Neural progenitor cell (in vitro differentiated cells): ENCODE measurements at regions not wholly inside any gene's neighbourhood (a gene's known extent, or its start where the extent isn't known, plus 50 kb on each side); places are given as distances from the start of the nearest gene placed in this dataset.

Experiments
- DNase-seq: peaks from one replicate; pipeline ENCODE4 v3.0.0-alpha.2; 2016; ENCODE audit warnings: low spot score
- H2AFZ ChIP-seq: fragments of 200-600 bp; sonication (generic); replicated peaks from 2 replicates; pipeline ENCODE4 v1.6.1; 2016; ENCODE audit warnings: antibody characterized with exemption
- H3F3A ChIP-seq: fragments of 200-600 bp; sonication (generic); 2 replicates; pipeline ENCODE4 v1.6.1; 2016; ENCODE audit warnings: antibody characterized with exemption, low read depth
- H3K27ac ChIP-seq: fragments of 200-600 bp; sonication (generic); 2 replicates; pipeline ENCODE4 v1.5.1; 2016; ENCODE audit warnings: mild to moderate bottlenecking
- H3K27me3 ChIP-seq: fragments of 200-600 bp; sonication (generic); 2 replicates; pipeline ENCODE4 v1.6.1; 2016; ENCODE audit warnings: mild to moderate bottlenecking, moderate library complexity
- H3K36me3 ChIP-seq: fragments of 200-600 bp; sonication (generic); 2 replicates; pipeline ENCODE4 v1.5.1; 2016
- H3K4me1 ChIP-seq: fragments of 200-600 bp; sonication (generic); 2 replicates; pipeline ENCODE4 v1.6.1; 2016; ENCODE audit warnings: mixed run types
- H3K4me2 ChIP-seq: fragments of 200-600 bp; sonication (generic); 2 replicates; pipeline ENCODE4 v1.6.1; 2016
- H3K4me3 ChIP-seq: fragments of 200-600 bp; sonication (generic); 2 replicates; pipeline ENCODE4 v1.5.1; 2016
- H3K79me2 ChIP-seq: fragments of 200-600 bp; sonication (generic); 2 replicates; pipeline ENCODE4 v1.6.1; 2016; ENCODE audit warnings: low read depth
- H3K9ac ChIP-seq: fragments of 200-600 bp; sonication (generic); 2 replicates; pipeline ENCODE4 v1.6.1; 2016
- H3K9me3 ChIP-seq: fragments of 200-600 bp; sonication (generic); 2 replicates; pipeline ENCODE4 v1.5.1; 2016; ENCODE audit warnings: low read depth
- H4K20me1 ChIP-seq: fragments of 200-600 bp; sonication (generic); 2 replicates; pipeline ENCODE4 v1.6.1; 2016; ENCODE audit warnings: low read depth
- H3K27ac Mint-ChIP-seq: 3 replicates; pipeline ENCODE4 v1.8.0; 2021; ENCODE audit warnings: mixed read lengths
- H3K27me3 Mint-ChIP-seq: 2 replicates; pipeline ENCODE4 v1.8.0; 2022; ENCODE audit warnings: low read depth, mild to moderate bottlenecking, inconsistent platforms, moderate library complexity, mixed read lengths; ENCODE audit not compliant: insufficient read depth
- H3K36me3 Mint-ChIP-seq: 3 replicates; pipeline ENCODE4 v1.8.0; 2021; ENCODE audit warnings: mixed read lengths
- H3K4me1 Mint-ChIP-seq: 3 replicates; pipeline ENCODE4 v1.8.0; 2021; ENCODE audit warnings: mixed read lengths
- H3K4me3 Mint-ChIP-seq: 3 replicates; pipeline ENCODE4 v1.8.0; 2021; ENCODE audit warnings: mild to moderate bottlenecking, moderate library complexity, mixed read lengths
- H3K9me3 Mint-ChIP-seq: 3 replicates; pipeline ENCODE4 v1.8.0; 2020; ENCODE audit warnings: mixed read lengths
- CTCF ChIP-seq: fragments of 200-600 bp; sonication (generic); IDR thresholded peaks from 2 replicates; pipeline ENCODE4 v1.5.1; 2017; ENCODE audit warnings: antibody characterized with exemption, mild to moderate bottlenecking
- EZH2 ChIP-seq: fragments of 200-600 bp; sonication (generic); IDR thresholded peaks from 2 replicates; pipeline ENCODE4 v1.6.1; 2017; ENCODE audit warnings: antibody characterized with exemption, mild to moderate bottlenecking, moderate library complexity
- EZH2phosphoT487 ChIP-seq: fragments of 200-600 bp; sonication (generic); IDR thresholded peaks from 2 replicates; pipeline ENCODE4 v1.6.1; 2017; ENCODE audit warnings: antibody characterized with exemption

GRCh38 chr5:54765165-54766028 lies 220.0 kb downstream of the ESM1 start:
- H3K4me3 Mint-ChIP-seq, result no peak overlapping the region
- H3K4me3 ChIP-seq, result no peak overlapping the region
- H3K4me1 Mint-ChIP-seq, result peaks cover 8% of the 10 kb centered on the region

GRCh38 chr5:54764102-54765090 lies 221.0 kb downstream of the ESM1 start:
- Histone ChIP-seq H3K4me3 (no peak overlapping the region), H3F3A (no peaks in the 10 kb centered on the region), H3K9ac (no peak overlapping the region), H3K27ac (no peak overlapping the region), H4K20me1 (no peaks in the 10 kb centered on the region), H3K4me1 (no peaks in the 10 kb centered on the region), H2AFZ (no peak overlapping the region), H3K9me3 (no peaks in the 10 kb centered on the region), H3K79me2 (no peaks in the 10 kb centered on the region), H3K27me3 (no peaks in the 10 kb centered on the region), H3K36me3 (no peaks in the 10 kb centered on the region), H3K4me2 (no peak overlapping the region)
- Mint-ChIP-seq H3K27ac (no peak overlapping the region), H3K27me3 (no peaks in the 10 kb centered on the region), H3K4me3 (no peak overlapping the region), H3K36me3 (no peaks in the 10 kb centered on the region), H3K9me3 (no peaks in the 10 kb centered on the region), H3K4me1 (peaks cover 8% of the 10 kb centered on the region)
- DNase-seq, result no peak
- no peak for TF ChIP-seq EZH2phosphoT487
- TF ChIP-seq CTCF, result no peak
- TF ChIP-seq EZH2, result no peak

More at GRCh38 chr5:54765165-54766028, 220.0 kb downstream of the ESM1 start:
- Histone ChIP-seq H3F3A (no peaks in the 10 kb centered on the region), H3K27ac (no peak overlapping the region), H2AFZ (no peak overlapping the region), H3K27me3 (no peaks in the 10 kb centered on the region), H3K4me1 (no peaks in the 10 kb centered on the region), H3K79me2 (no peaks in the 10 kb centered on the region), H3K9me3 (no peaks in the 10 kb centered on the region), H4K20me1 (no peaks in the 10 kb centered on the region), H3K36me3 (no peaks in the 10 kb centered on the region), H3K9ac (no peak overlapping the region), H3K4me2 (no peak overlapping the region)
- TF ChIP-seq EZH2 (no peak), CTCF (no peak), EZH2phosphoT487 (no peak)
- Mint-ChIP-seq H3K36me3 (no peaks in the 10 kb centered on the region), H3K9me3 (no peaks in the 10 kb centered on the region), H3K27me3 (no peaks in the 10 kb centered on the region), H3K27ac (no peak overlapping the region)
- no peak for DNase-seq

GRCh38 chr5:54761213-54761701 lies 224.1 kb downstream of the ESM1 start:
- H3K4me1 Mint-ChIP-seq, result peaks cover 8% of the 10 kb centered on the region

More at GRCh38 chr5:54761213-54761701, 224.1 kb downstream of the ESM1 start:
- no peak for DNase-seq
- no peak overlapping the region for H3K27ac Mint-ChIP-seq
- no peaks in the 10 kb centered on the region for H3K4me1 ChIP-seq
- H3K79me2 ChIP-seq, result no peaks in the 10 kb centered on the region
- H3K9me3 Mint-ChIP-seq, result no peaks in the 10 kb centered on the region
- H3K9me3 ChIP-seq, result no peaks in the 10 kb centered on the region
- H3F3A ChIP-seq, result no peaks in the 10 kb centered on the region
- no peaks in the 10 kb centered on the region for H3K27me3 ChIP-seq
- no peak overlapping the region for H3K4me3 ChIP-seq
- no peak overlapping the region for H3K9ac ChIP-seq
- no peaks in the 10 kb centered on the region for H3K36me3 Mint-ChIP-seq
- no peak overlapping the region for H3K4me3 Mint-ChIP-seq
- no peaks in the 10 kb centered on the region for H3K27me3 Mint-ChIP-seq
- TF ChIP-seq EZH2phosphoT487 (no peak), EZH2 (no peak), CTCF (no peak)
- no peaks in the 10 kb centered on the region for H3K36me3 ChIP-seq
- H3K27ac ChIP-seq, result no peak overlapping the region
- no peaks in the 10 kb centered on the region for H4K20me1 ChIP-seq
- no peak overlapping the region for H3K4me2 ChIP-seq
- H2AFZ ChIP-seq, result no peak overlapping the region
